ENCODE measurements at regions not wholly inside any gene's neighbourhood (a gene's known extent, or its start where the extent isn't known, plus 50 kb on each side); places are given as distances from the start of the nearest gene placed in this dataset.

DNA sequence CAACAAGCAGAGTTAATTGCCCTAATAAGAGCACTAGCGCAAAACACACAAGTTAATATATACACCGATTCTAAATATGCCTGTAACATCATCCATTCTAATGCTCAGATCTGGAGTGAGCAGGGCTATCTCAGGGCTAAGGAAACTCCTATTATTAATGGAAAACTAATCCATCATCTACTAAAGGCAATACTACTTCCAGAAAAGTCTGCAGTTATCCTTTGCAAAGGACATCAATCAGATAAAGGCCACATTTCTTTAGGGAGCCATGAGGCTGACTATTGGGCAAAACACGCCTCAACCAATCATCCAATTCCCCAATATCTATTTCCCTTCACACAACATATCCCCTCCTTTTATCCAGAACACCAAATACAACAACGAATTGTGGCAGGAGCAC is 1032.3 kb upstream of the NUDT12 start:
- no peaks in the 10 kb centered on the region for H3K9me3 Mint-ChIP-seq (ENCODE audit: unreplicated experiment)
- H3K4me3 Mint-ChIP-seq (ENCODE audit: unreplicated experiment) = no peak overlapping the region
- no peak for DNase-seq (ENCODE audit: low spot score)
- no peaks in the 10 kb centered on the region for H3K36me3 Mint-ChIP-seq (ENCODE audit: low read depth, unreplicated experiment)
- no peaks in the 10 kb centered on the region for H3K27me3 Mint-ChIP-seq (ENCODE audit: unreplicated experiment)
- no peaks in the 10 kb centered on the region for H3K4me1 Mint-ChIP-seq (ENCODE audit: unreplicated experiment)
- H3K27ac Mint-ChIP-seq (ENCODE audit: unreplicated experiment) = no peak overlapping the region
- TF ChIP-seq, protein P1, sequence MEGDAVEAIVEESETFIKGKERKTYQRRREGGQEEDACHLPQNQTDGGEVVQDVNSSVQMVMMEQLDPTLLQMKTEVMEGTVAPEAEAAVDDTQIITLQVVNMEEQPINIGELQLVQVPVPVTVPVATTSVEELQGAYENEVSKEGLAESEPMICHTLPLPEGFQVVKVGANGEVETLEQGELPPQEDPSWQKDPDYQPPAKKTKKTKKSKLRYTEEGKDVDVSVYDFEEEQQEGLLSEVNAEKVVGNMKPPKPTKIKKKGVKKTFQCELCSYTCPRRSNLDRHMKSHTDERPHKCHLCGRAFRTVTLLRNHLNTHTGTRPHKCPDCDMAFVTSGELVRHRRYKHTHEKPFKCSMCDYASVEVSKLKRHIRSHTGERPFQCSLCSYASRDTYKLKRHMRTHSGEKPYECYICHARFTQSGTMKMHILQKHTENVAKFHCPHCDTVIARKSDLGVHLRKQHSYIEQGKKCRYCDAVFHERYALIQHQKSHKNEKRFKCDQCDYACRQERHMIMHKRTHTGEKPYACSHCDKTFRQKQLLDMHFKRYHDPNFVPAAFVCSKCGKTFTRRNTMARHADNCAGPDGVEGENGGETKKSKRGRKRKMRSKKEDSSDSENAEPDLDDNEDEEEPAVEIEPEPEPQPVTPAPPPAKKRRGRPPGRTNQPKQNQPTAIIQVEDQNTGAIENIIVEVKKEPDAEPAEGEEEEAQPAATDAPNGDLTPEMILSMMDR (IDR thresholded peaks at IDR 0.05; ENCODE audit: unreplicated experiment) = no peak

DNA sequence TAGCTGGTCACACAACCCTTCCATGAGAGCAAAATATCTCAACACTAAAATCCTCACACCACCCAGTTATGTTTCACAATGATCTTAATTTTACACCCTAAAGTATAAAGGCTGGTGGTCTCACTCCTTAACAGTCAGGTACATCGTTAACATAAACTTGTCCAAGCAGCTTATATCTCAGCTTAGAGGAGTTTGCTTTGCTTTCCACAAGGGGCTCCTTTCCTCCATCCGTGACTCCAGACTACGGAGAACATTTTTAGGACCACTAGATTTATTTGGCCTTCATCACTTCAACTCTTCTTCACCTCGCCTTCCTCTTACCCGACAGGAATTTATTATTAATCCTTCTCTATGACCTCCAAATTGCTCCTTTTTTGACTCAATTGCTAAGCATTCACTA is 1014.1 kb upstream of the NUDT12 start:
- no peaks in the 10 kb centered on the region for H3K4me1 Mint-ChIP-seq (ENCODE audit: unreplicated experiment)
- no peak for DNase-seq (ENCODE audit: low spot score)
- no peaks in the 10 kb centered on the region for H3K36me3 Mint-ChIP-seq (ENCODE audit: low read depth, unreplicated experiment)
- peaks cover 1% of the 10 kb centered on the region for H3K27me3 Mint-ChIP-seq (ENCODE audit: unreplicated experiment)
- no peaks in the 10 kb centered on the region for H3K9me3 Mint-ChIP-seq (ENCODE audit: unreplicated experiment)
- H3K4me3 Mint-ChIP-seq (ENCODE audit: unreplicated experiment) = no peak overlapping the region
- TF ChIP-seq, protein P1 (IDR thresholded peaks at IDR 0.05; ENCODE audit: unreplicated experiment) = no peak
- H3K27ac Mint-ChIP-seq (ENCODE audit: unreplicated experiment) = no peak overlapping the region

DNA sequence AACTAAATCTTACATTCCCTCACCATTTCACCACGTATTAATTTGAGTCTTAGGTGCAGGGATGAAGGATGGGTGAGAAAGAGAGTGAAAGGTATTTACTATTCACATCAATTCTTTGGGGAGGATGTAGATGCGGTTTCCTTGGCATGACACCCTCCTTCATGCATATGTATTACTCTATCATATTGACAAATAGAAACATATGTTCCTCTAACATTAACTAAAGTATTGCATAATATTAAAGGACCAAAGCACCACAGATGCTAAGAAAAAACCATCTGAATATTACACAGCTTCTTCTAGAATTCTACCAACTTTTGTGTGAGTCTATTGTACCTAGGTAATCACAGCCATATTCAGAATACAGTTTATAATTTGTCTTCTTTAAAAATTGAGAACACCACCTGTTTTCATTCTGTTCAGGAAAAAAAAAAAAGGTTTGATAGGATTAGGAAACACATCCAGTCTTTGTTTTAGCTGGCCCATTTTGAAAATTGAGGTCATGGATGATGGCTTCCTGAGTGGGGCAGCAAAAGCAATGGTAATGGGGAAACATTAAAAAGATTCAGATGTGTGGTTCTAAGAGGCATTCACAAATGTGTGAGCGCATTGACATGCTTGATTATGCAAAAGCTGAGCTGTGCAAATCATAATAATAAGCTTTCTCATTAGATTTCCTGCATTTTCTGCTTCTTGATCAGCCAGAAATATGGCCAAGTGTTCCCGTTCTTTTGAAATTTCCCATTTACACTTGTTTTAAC is 1011.5 kb upstream of the NUDT12 start:
- DNase-seq (ENCODE audit: low spot score) = no peak
- TF ChIP-seq, protein P1 (IDR thresholded peaks at IDR 0.05; ENCODE audit: unreplicated experiment) = no peak
- H3K4me3 Mint-ChIP-seq (ENCODE audit: unreplicated experiment) = no peak overlapping the region
- no peaks in the 10 kb centered on the region for H3K4me1 Mint-ChIP-seq (ENCODE audit: unreplicated experiment)
- no peaks in the 10 kb centered on the region for H3K27me3 Mint-ChIP-seq (ENCODE audit: unreplicated experiment)
- H3K27ac Mint-ChIP-seq (ENCODE audit: unreplicated experiment) = no peak overlapping the region
- H3K36me3 Mint-ChIP-seq (ENCODE audit: low read depth, unreplicated experiment) = no peaks in the 10 kb centered on the region
- no peaks in the 10 kb centered on the region for H3K9me3 Mint-ChIP-seq (ENCODE audit: unreplicated experiment)

DNA sequence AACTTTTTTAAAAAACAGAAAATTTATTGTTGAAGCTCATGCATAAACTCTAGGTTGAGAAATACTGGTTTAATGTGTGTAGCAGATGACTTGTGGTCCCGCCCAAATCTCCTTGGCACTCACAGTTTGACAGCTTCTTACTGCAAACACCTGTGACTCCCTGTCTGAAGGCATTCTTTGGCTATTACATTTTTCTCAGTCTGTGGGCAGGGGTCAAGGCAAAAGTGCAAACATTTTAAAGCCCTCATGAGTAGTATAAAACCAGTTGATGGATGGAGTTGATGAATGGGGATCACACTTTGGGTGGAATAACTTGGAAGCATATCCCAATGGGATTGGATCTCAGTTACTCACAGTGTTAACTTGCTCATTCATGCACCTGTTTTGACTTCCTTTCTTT is 1007.0 kb upstream of the NUDT12 start:
- DNase-seq (ENCODE audit: low spot score) = no peak
- no peaks in the 10 kb centered on the region for H3K4me1 Mint-ChIP-seq (ENCODE audit: unreplicated experiment)
- no peaks in the 10 kb centered on the region for H3K9me3 Mint-ChIP-seq (ENCODE audit: unreplicated experiment)

DNA sequence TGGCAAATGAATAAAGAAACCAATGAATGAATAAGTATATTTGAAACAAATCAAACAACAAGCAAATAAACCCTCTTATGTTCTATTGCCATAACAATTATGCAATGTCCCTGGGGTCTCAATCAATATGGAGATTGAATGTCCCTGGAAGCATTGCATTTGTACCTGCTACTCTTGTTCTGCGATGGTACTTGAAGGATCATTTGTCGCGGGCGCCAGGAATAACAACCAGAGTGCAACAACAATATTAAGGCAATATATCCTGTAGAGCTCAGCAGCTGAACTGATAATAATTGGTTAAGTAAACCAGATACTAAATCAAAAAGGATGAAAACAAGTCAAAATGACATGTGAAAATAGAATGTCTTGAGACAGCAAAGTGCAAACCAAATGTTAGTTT is 1001.9 kb upstream of the NUDT12 start:
- Mint-ChIP-seq H3K27me3 (ENCODE audit: unreplicated experiment) (no peaks in the 10 kb centered on the region), H3K9me3 (ENCODE audit: unreplicated experiment) (no peaks in the 10 kb centered on the region), H3K4me1 (ENCODE audit: unreplicated experiment) (no peaks in the 10 kb centered on the region), H3K27ac (ENCODE audit: unreplicated experiment) (no peak overlapping the region), H3K36me3 (ENCODE audit: low read depth, unreplicated experiment) (no peaks in the 10 kb centered on the region), H3K4me3 (ENCODE audit: unreplicated experiment) (no peak overlapping the region)
- no peak for DNase-seq (ENCODE audit: low spot score)
- TF ChIP-seq, protein P1 (IDR thresholded peaks at IDR 0.05; ENCODE audit: unreplicated experiment) = no peak

More for the DNA sequence above, 1007.0 kb upstream of the NUDT12 start:
- Mint-ChIP-seq H3K36me3 (ENCODE audit: low read depth, unreplicated experiment) (no peaks in the 10 kb centered on the region), H3K27ac (ENCODE audit: unreplicated experiment) (no peak overlapping the region), H3K27me3 (ENCODE audit: unreplicated experiment) (no peaks in the 10 kb centered on the region), H3K4me3 (ENCODE audit: unreplicated experiment) (no peak overlapping the region)
- TF ChIP-seq, protein P1 (IDR thresholded peaks at IDR 0.05; ENCODE audit: unreplicated experiment) = no peak

Data from endothelial cell (in vitro differentiated cells).